HepG2 (cell line): ENCODE measurements at regions not wholly inside any gene's neighbourhood (a gene's known extent, or its start where the extent isn't known, plus 50 kb on each side); places are given as distances from the start of the nearest gene placed in this dataset.

Experiments used
- HHEX ChIP-seq: IDR thresholded peaks from 2 replicates; pipeline ENCODE4 v1.6.1; 2016; ENCODE audit warnings: control low read depth
- HMGXB3 ChIP-seq: sonication (generic); formaldehyde crosslinking; IDR thresholded peaks from 2 replicates; pipeline ENCODE4 v1.4.0; 2020; ENCODE audit warnings: missing genetic modification reagents, borderline replicate concordance
- HOXD1 ChIP-seq: sonication (generic); formaldehyde crosslinking; IDR thresholded peaks from 2 replicates; pipeline ENCODE4 v1.5.0; 2020; ENCODE audit warnings: missing genetic modification reagents
- KDM1A ChIP-seq: IDR thresholded peaks from 2 replicates; pipeline ENCODE4 v1.6.1; 2016; ENCODE audit warnings: missing compliant biosample characterization
- KLF16 ChIP-seq, 2 experiments: sonication (generic) in 1 of 2; formaldehyde crosslinking in 1 of 2; IDR thresholded peaks; 2 replicates each; pipeline versions ENCODE4 v1.6.1 to v1.8.0; 2016 to 2023; ENCODE audit warnings: missing genetic modification reagents in 2 of 2, missing compliant biosample characterization in 1 of 2
- KMT2B ChIP-seq: IDR thresholded peaks from 2 replicates; pipeline ENCODE4 v1.6.1; 2016; ENCODE audit warnings: missing genetic modification reagents, missing compliant biosample characterization
- NFE2L1 ChIP-seq: sonication (generic); formaldehyde crosslinking; IDR thresholded peaks from 2 replicates; pipeline ENCODE4 v1.4.0; 2020; ENCODE audit warnings: missing genetic modification reagents, mild to moderate bottlenecking, borderline replicate concordance
- NFKBIZ ChIP-seq: IDR thresholded peaks from 2 replicates; pipeline ENCODE4 v1.6.1; 2018; ENCODE audit warnings: missing genetic modification reagents, missing compliant biosample characterization
- POLR2G ChIP-seq: fragments of 200-400 bp; formaldehyde crosslinking; IDR thresholded peaks from 2 replicates; pipeline ENCODE4 v1.6.1; 2018; ENCODE audit warnings: mild to moderate bottlenecking, low read depth, low read length, moderate library complexity
- SMARCC2 ChIP-seq: fragments of 450-650 bp; IDR thresholded peaks from 2 replicates; pipeline ENCODE4 v1.6.1; 2017; ENCODE audit warnings: antibody characterized with exemption, mild to moderate bottlenecking
- ZBTB8A ChIP-seq: sonication (generic); formaldehyde crosslinking; IDR thresholded peaks from 2 replicates; pipeline ENCODE4 v1.4.0; 2020; ENCODE audit warnings: mild to moderate bottlenecking, low read depth, missing genetic modification reagents, borderline replicate concordance
- ZNF143 ChIP-seq: sonication (generic); formaldehyde crosslinking; IDR thresholded peaks from 2 replicates; pipeline ENCODE4 v1.4.0; 2020; ENCODE audit warnings: missing genetic modification reagents
- ZNF225 ChIP-seq: sonication (generic); formaldehyde crosslinking; IDR thresholded peaks from 2 replicates; pipeline ENCODE4 v1.4.0; 2020; ENCODE audit warnings: mild to moderate bottlenecking, missing genetic modification reagents
- ZNF296 ChIP-seq: sonication (generic); formaldehyde crosslinking; conservative IDR thresholded peaks from 2 replicates; pipeline ENCODE4 v1.5.0; 2020; ENCODE audit warnings: mild to moderate bottlenecking, missing genetic modification reagents
- ZNF333 ChIP-seq: sonication (generic); formaldehyde crosslinking; IDR thresholded peaks from 2 replicates; pipeline ENCODE4 v1.4.0; 2020; ENCODE audit warnings: mild to moderate bottlenecking, missing genetic modification reagents, borderline replicate concordance
- TF ChIP-seq, protein P1 (sequence below): IDR thresholded peaks from 2 replicates; pipeline ENCODE4 v1.6.1; 2016; ENCODE audit warnings: missing compliant biosample characterization, missing genetic modification reagents, borderline replicate concordance
- TF ChIP-seq, protein P2 (sequence below): sonication (generic); IDR thresholded peaks from 2 replicates; pipeline ENCODE4 v1.6.1; 2016; ENCODE audit warnings: low read depth, borderline replicate concordance
- TF ChIP-seq, protein P3 (sequence below): IDR thresholded peaks from 2 replicates; pipeline ENCODE4 v1.6.1; 2018; ENCODE audit warnings: missing genetic modification reagents, mild to moderate bottlenecking, missing compliant biosample characterization
- TF ChIP-seq, protein P4 (sequence below): sonication (generic); formaldehyde crosslinking; IDR thresholded peaks from 2 replicates; pipeline ENCODE4 v1.8.1; 2023; ENCODE audit warnings: mild to moderate bottlenecking, missing genetic modification reagents
- TF ChIP-seq, protein P5 (sequence below): sonication (generic); formaldehyde crosslinking; conservative IDR thresholded peaks from 2 replicates; pipeline ENCODE4 v1.8.0; 2022; ENCODE audit warnings: low read depth, missing genetic modification reagents

DNA sequence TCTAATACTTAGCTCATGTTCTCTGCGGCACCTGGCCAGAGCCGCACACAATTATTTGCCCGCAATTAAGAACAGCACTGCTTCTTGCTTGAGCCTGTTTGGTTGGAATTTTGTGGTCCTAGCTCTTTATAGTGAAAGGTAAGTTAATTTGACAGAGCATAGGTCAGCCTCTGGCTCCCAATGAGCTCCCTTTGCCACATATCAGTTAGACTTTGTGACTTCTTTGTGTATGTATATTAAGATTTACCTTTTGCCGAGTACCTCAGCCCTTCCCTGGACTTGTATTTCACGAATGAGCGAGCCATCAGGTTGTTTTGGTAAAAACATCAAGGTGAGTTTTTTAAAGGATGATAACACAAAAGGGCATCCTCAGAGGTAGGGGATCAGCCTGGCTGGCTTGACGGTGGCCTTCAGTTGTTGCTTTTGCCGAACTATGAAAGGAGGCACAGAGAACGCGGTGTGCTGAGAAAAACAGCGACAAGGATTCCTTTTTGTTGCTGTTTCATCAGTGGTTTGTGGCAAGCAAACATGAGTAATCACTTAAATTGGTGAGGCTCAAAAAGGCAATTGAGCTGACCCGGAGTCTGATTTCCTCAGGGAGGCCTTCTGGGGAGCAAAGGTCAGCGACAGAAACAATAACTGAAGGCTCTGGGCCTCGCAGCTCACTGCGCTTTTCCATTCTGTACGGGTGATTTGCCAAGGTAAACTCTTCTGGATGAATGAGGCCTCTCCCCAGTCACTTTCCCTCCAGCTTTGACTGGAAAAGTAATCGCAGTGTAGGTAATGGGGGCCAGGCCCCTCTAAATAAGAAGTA lies 163.6 kb downstream of the HS3ST3A1 start (continued):
- TF ChIP-seq ZNF225 (CRISPR knock-in tag) (no peak), HOXD1 (peak; percentile 42; the same call in 1 of the 2 replicates), KDM1A (CRISPR knock-in tag) (0 out of 2 replicates have a peak, but pooled peaks have one; percentile 42), POLR2G (peak; percentile 57), SMARCC2 (no peak), KLF16 (CRISPR knock-in tag; IDR thresholded peaks at IDR 0.05) (peak in 1 of 2 experiments; percentile 41; a peak in 1 of 4 replicates), HHEX (CRISPR knock-in tag) (peak; percentile 72), KMT2B (CRISPR knock-in tag) (peak; percentile 54; the same call in 1 of the 2 replicates), ZNF296 (no peak), ZBTB8A (CRISPR knock-in tag) (no peak), NFKBIZ (CRISPR knock-in tag) (no peak), ZNF333 (CRISPR knock-in tag) (no peak), ZNF143 (no peak), NFE2L1 (CRISPR knock-in tag) (no peak), HMGXB3 (peak; percentile 15; the same call in 1 of the 2 replicates)
- TF ChIP-seq, protein P1, sequence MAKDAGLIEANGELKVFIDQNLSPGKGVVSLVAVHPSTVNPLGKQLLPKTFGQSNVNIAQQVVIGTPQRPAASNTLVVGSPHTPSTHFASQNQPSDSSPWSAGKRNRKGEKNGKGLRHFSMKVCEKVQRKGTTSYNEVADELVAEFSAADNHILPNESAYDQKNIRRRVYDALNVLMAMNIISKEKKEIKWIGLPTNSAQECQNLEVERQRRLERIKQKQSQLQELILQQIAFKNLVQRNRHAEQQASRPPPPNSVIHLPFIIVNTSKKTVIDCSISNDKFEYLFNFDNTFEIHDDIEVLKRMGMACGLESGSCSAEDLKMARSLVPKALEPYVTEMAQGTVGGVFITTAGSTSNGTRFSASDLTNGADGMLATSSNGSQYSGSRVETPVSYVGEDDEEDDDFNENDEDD (CRISPR knock-in tag) = peak; percentile 20; the same call in 1 of the 2 replicates
- TF ChIP-seq, protein P2, sequence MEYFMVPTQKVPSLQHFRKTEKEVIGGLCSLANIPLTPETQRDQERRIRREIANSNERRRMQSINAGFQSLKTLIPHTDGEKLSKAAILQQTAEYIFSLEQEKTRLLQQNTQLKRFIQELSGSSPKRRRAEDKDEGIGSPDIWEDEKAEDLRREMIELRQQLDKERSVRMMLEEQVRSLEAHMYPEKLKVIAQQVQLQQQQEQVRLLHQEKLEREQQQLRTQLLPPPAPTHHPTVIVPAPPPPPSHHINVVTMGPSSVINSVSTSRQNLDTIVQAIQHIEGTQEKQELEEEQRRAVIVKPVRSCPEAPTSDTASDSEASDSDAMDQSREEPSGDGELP = no peak
- TF ChIP-seq, protein P3, sequence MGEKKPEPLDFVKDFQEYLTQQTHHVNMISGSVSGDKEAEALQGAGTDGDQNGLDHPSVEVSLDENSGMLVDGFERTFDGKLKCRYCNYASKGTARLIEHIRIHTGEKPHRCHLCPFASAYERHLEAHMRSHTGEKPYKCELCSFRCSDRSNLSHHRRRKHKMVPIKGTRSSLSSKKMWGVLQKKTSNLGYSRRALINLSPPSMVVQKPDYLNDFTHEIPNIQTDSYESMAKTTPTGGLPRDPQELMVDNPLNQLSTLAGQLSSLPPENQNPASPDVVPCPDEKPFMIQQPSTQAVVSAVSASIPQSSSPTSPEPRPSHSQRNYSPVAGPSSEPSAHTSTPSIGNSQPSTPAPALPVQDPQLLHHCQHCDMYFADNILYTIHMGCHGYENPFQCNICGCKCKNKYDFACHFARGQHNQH = peak; percentile 45; the same call in 1 of the 2 replicates
- TF ChIP-seq, protein P4, sequence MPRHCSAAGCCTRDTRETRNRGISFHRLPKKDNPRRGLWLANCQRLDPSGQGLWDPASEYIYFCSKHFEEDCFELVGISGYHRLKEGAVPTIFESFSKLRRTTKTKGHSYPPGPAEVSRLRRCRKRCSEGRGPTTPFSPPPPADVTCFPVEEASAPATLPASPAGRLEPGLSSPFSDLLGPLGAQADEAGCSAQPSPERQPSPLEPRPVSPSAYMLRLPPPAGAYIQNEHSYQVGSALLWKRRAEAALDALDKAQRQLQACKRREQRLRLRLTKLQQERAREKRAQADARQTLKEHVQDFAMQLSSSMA (CRISPR knock-in tag) = no peak
- TF ChIP-seq, protein P5, sequence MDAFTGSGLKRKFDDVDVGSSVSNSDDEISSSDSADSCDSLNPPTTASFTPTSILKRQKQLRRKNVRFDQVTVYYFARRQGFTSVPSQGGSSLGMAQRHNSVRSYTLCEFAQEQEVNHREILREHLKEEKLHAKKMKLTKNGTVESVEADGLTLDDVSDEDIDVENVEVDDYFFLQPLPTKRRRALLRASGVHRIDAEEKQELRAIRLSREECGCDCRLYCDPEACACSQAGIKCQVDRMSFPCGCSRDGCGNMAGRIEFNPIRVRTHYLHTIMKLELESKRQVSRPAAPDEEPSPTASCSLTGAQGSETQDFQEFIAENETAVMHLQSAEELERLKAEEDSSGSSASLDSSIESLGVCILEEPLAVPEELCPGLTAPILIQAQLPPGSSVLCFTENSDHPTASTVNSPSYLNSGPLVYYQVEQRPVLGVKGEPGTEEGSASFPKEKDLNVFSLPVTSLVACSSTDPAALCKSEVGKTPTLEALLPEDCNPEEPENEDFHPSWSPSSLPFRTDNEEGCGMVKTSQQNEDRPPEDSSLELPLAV (CRISPR knock-in tag) = no peak
